Amygdala (tissue), 56 donors: ENCODE measurements at regions not wholly inside any gene's neighbourhood (a gene's known extent, or its start where the extent isn't known, plus 50 kb on each side); places are given as distances from the start of the nearest gene placed in this dataset.

Experiments used
- DNase-seq, 56 donors: peaks; one replicate each; lab custom pipeline; 2025; lab: John Stamatoyannopoulos, UW

GRCh38 chr2:41364842-41365241, 683.0 kb upstream of the PKDCC start:
- no peak for DNase-seq

DNA sequence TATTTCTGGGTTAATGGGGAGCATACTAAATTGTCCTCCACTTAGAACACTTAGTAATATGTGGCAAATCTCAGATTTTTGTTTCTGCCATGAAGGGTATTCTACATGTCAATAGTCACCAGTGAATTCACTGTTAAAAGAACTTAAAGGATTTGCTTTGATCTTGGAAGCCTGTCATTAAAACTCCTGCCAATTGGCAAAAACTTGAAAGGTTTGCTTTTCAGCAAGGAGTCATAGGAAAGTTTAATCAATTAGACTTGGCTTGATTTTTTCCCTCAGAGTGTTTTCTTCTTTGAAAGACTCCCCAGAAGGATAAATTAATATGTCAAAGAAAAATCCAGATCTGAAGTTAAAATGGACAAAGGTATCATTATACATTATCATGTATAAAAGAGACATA, 671.9 kb upstream of the PKDCC start:
- no peak for DNase-seq

GRCh38 chr2:41377837-41378236, 670.0 kb upstream of the PKDCC start:
- no peak for DNase-seq

DNA sequence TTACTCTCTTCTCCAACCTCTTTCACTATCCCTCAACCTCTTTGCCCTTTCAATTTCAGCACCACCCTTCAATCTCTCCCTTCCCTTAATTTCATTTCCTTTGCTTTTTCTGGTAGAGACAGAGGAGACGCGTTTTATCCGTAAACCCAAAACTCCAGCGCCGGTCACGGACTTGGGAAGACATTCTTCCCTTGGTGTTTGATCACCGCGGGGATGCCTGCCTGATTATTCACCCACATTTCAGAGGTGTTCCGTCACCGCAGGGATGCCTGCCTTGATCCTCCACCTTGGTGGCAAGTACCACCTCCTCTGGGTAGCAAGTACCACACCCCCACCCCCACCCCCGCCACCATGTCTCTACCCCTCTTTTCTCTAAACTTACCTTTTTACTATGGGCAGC, 669.4 kb upstream of the PKDCC start:
- DNase-seq: no peak

GRCh38 chr2:41379496-41380221, 668.2 kb upstream of the PKDCC start:
- no peak for DNase-seq

DNA sequence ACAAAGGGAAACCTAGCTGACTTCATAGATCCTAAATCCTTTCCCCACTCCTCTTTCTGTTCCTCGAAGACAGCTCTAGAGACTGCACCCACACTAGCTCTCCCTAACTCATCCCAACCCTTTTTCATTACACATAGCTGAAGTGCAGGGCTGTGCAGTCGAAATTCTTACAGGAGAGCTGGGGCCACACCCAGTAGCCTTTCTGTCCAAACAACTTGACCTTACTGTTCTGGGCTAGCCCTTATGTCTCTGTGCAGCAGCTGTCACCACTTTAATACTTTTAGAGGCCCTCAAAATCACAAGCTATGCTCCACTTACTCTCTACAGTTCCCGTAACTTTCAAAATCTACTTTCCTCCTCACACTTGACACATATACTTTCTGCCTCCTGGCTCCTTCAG, 666.1 kb upstream of the PKDCC start:
- no peak for DNase-seq

- DNase-seq: no peak
Measured at GRCh38 chr2:41387519-41387918, 660.3 kb upstream of the PKDCC start.

DNA sequence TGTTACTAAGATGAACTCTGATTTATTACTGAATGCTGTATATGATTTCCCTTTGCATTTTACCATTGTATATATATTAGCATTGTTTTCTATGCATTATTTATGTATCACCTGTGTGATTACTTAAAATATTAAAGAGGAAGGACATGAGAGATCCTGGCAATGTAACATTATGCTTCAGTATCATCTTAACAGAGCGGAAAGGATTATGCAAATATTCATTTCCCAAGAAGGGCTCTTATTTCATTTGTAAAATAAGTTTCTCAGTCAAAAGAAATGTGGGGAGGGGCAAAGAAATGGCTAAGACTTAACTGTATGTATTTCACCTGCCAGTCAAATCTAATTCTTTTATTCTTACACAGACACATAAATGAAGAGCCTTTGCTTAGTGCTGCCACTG, 654.2 kb upstream of the PKDCC start:
- no peak for DNase-seq

- DNase-seq: no peak
Measured at GRCh38 chr2:41394541-41394940, 653.3 kb upstream of the PKDCC start.

DNA sequence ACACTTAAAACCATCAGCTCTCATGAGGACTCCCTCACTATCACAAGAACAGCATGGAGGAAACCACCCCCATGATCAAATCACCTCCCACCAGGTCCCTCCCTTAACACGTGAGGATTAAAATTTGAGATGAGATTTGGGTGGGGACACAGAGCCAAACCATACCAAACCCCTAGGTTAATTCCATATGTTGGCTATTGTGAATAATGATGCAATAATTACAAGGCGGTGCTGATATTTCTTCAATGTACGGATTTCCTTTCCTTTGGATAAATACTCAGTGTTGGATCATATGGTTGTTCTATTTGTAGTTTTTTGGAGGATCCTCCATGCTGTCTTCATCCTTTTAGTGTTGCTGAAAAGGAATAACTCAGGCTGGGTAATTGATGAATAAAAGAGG, 652.1 kb upstream of the PKDCC start:
- DNase-seq: no peak

GRCh38 chr2:41399437-41400087, 648.3 kb upstream of the PKDCC start:
- no peak for DNase-seq

- DNase-seq: peak in 1 of 56 donors; percentile 1
Measured at GRCh38 chr2:41400088-41400665, 647.6 kb upstream of the PKDCC start.

DNA sequence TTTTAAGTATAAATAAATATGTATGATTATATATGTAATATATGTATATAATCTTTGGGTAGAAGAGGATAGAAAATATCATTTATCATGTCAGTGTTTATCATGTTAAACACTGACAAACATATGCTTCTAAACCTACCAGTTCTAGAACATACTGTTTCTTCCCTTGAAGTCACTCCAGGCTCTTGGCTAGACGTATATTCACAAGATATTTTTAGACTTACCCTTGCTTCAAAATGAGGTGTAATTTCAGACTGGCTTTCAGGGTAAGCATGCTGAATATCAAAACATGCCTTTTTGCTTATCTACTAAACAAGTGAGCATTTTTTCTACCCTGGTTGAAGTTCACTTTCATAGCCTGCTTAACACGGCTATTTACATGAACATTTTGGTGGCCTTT, 642.4 kb upstream of the PKDCC start:
- no peak for DNase-seq

DNA sequence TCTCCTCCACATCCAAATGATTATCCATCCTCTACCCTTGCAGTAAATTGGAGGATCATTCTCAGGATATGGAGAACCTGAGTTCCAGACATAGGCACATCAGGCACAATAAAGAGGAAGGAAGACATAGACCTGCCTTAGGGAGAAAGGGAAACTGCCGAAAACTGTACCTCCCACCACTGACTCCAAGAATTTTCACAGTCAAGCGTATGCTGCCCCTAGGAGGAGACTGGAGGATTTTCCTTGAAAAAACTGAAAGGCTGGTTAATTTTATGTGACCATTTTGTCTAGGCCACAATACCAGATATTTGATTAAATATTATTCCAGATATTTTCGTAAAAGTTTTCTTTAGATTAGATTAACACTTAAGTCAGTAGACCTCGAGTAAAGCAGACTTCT, 638.5 kb upstream of the PKDCC start:
- DNase-seq: no peak

GRCh38 chr2:41410011-41410410, 637.8 kb upstream of the PKDCC start:
- DNase-seq: no peak

- no peak for DNase-seq
Measured at GRCh38 chr2:41413813-41414485, 633.9 kb upstream of the PKDCC start.

DNA sequence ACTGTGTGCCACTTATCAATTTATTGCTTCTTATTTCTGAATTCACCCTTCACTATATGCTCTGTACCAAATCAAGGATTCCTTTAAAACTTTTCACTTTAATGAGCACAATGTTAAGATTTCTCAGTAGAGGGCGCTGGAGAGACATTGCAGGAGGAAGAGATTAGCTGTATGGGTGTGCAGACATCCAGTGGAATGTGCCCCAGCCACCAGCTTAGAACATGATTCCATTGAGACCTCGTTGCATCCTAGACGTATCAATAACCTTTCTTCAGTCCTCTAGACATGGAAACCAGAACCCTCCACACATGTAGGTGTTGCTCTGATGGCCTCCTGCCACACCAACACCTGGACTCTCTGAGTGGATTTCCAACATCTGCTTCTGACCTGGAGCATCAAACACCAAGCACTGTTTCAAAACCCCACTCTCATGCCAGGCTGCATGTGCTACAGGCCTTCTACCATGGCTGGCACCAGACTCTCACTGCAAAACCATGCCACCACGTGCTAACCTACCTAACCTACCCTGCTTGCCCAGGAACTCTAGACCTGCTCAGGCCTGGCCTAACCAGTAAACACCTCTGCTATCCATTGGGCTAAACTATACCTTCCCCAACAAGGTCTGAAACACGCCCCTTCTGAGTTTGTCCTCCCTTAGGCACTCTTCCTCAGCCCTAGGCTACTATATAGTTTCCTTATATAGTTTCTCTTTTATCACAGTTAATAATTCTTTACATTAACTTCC, 633.2 kb upstream of the PKDCC start:
- no peak for DNase-seq

GRCh38 chr2:41417511-41417910, 630.3 kb upstream of the PKDCC start:
- DNase-seq: no peak

DNA sequence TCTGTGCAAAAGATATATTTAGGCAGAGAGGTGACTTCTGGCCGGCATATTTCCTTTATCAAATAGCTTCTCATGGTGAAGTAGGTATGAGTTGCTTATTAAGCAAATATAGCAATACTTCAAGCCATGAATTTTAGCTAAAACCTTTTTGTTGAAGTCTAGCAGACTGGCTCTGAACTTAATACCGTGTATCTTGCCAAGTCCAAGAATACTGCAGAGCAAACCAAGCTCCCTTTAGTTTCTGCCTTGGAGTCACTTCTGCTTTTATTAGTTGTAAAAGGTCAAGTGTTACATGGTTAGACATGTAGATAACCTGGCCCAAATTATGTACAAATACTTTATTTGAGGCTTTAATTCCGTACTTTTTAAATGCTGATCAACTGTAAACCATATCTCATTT, 627.6 kb upstream of the PKDCC start:
- DNase-seq: no peak

- DNase-seq: no peak
Measured at GRCh38 chr2:41420872-41421271, 626.9 kb upstream of the PKDCC start.

DNA sequence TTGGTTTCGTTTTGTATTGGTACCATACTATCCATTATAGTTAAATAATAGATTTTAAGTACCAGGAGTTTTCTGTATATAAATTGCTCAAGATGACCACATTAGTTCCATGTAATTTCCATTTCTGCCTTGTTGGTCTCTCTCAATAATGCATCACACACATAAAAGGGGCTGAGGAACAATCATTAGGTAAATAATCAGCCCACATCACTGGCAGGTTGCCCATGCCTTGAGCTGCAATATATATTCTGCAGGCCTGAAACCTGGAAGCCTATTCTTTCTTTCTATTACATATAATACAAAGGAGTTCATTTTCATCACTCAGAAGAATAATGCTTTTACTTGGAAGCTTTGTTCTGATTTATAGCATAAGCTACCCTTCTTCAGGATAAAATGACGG, 616.1 kb upstream of the PKDCC start:
- no peak for DNase-seq
